Left colon (tissue), 2 donors: ENCODE measurements at regions not wholly inside any gene's neighbourhood (a gene's known extent, or its start where the extent isn't known, plus 50 kb on each side); places are given as distances from the start of the nearest gene placed in this dataset.

Source experiments
- ATAC-seq: fragments of 200-7000 bp; cut with Tn5 transposase; one replicate; pipeline ENCODE4 v1.9.1; 2020; ENCODE audit warnings: mild to moderate bottlenecking, moderate library complexity
- DNase-seq, 2 donors: peaks; one replicate each; pipeline ENCODE4 v3.0.0-alpha.2; 2020
- intact Hi-C, 2 donors: fragments of 100-400 bp; cut with DNase I in 1 of 2; cut with micrococcal nuclease in 1 of 2; formaldehyde crosslinking; loops; one replicate each; pipeline versions ENCODE4 v1.11.2 to v1.14.0; 2022; cut with DNase I, micrococcal nuclease
- donor health status: DM: no; HTN: no; CAD: no.
- donor health status: DM: yes; HTN: yes; CAD: no.

DNA sequence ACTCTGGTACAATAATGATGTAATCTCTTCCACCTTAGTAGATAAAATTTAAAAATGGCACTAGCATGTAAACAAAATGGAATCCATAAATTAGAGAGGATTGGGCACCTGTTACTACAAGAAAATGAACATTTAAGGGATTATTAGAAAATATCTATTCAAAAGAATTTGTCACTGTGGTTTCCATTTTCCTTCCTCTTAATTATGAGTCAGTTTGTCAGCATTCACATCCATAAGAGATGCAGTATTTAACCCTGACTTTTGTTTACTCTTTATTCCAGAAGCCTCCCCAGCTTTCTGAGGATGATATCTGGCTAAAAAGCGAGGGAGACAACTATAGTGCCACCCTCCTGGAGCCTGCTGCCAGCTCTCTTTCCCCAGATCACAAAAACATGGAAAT is 72.1 kb downstream of the C9orf152 start:
- ATAC-seq (no peak), DNase-seq (no peak)
- intact Hi-C loops, result no loop called here

DNA sequence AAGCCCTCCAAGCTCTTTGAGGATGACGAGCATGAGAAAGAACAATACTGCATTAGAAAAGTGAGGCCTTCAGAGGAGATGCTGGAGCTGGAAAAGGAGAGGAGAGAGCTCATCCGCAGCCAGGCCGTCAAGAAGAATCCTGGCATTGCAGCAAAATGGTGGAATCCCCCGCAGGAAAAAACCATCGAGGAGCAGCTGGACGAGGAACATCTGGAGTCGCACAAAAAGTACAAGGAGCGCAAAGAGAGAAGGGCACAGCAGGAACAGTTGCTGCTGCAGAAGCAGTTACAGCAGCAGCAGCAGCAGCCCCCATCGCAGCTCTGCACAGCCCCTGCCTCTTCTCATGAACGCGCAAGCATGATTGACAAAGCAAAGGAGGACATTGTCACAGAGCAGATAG is 71.2 kb downstream of the C9orf152 start:
- ATAC-seq (no peak), DNase-seq (no peak)
- intact Hi-C loops, result no loop called here

DNA sequence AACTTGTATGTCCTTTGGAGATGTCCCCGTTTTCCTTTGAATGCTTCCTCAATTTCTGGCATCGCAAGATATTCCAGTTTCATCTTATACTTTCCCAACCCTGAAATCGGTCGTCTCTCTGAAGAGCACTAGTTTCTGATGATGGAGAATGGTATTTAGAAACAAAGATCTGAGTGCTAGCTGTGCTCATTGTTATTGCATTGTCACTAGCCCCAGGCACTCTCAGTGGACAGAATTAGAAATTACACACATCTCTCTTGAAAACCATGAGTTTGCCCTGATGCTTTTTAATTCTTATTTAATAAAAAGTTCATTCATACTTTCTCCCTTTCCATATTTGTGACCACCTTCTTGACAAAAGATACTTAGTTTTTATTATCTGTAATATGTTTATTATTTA is 67.7 kb downstream of the C9orf152 start:
- ATAC-seq (no peak), DNase-seq (no peak)
- intact Hi-C loops, result loop anchor here in 1 of 2 donors (10.0 kb wide), 1 partner anchor 85 kb away; no protein-coding TSS in a partner anchor

DNA sequence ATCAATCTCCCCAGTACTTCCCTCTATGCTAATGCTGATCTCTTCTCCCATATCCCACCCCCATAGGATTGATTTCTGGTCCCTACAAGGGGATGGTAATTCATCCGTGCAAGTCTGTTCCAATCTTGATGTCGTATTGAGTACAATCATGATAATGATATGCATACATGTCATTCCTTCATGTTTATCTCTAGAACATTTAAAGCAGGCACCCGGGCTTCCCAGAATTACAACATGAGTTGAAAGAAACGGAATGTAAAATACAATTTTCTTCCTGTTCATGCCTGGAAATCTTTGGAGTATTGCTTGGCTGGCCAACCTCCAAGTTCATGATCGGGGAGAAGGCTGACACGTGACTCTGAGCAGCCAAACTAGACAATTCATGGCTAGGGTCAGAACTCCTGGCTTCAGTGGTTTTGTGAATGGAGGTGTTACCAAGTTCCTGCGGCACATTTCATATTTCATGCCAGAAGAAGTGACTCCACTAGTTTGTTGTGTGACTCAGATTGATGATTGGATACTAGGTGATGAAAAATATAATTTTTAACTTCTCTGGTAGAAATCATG is 66.6 kb downstream of the C9orf152 start:
- DNase-seq, result no peak
- no peak for ATAC-seq
- intact Hi-C loops, result loop anchor here in 1 of 2 donors (10.0 kb wide), 1 partner anchor 87 kb away; no protein-coding TSS in a partner anchor

DNA sequence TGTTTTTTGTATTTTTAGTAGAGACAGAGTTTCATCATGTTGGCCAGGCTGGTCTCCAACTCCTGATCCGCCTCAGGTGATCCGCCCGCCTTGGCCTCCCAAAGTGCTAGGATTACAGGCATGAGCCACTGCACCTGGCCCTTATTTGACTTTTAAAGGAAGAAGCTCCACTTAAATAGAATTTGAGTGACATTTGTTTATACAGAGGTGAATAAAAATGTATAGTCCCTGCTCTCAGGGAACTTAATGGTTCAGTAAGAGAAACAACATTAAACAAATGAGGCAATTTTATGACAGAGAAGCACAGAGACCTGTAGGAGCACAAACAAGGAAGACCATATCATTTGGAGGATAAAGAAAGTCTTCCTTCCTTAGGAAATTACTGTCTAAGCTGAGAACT is 65.7 kb downstream of the C9orf152 start:
- intact Hi-C loops, result loop anchor here in 1 of 2 donors (10.0 kb wide), 1 partner anchor 87 kb away; no protein-coding TSS in a partner anchor
- no peak for DNase-seq
- ATAC-seq, result peak; percentile 56

DNA sequence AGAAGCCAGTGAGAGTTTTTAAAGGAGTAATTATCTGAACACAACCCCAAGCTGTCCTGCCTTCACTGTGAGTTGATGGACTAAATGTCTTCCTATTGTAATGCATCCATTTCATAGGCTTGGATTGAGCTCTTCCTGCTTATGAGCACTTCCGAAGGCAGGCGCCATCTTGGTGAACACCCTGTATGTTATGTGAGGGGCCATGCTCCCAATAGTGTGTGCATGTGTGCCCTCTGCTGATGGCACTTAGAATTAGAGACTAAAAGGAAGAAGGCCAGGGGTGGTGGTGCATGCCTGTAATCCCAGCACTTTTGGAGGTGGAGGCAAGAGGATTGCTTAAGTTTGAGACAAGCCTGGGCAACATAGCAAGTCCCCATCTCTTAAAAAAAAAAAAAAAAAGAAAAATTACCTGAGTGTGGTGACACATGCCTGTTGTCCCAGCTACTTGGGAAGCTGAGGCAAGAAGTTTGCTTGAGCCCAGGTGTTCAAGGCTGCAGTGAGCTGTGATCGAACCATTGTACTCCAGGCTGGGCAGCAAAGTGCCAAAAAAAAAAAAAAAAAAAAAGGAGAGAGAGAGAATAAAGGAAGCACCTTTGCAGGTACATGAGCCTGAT is 65.0 kb downstream of the C9orf152 start:
- DNase-seq (no peak), ATAC-seq (peak; percentile 29)
- intact Hi-C loops, result loop anchor here in 1 of 2 donors (10.0 kb wide), 1 partner anchor 88 kb away; no protein-coding TSS in a partner anchor

DNA sequence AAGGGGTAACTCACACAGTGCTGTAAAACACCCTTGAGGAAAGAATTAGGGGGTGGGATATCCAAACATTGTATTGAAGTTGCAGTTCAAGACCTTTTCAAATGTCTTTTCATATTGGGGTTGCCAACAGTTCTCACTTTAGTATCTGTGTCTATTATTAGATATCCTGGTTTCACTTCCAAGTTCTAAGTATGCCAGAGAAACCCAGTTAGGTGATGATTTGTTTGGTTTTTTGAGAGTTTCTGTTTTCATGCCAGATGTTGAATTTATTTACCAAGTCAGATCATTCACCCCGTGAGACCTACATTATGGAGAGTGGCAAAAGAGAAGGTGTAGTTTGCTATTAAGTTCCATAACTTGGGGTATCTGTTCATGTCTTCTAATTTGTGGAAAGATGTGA is 64.5 kb downstream of the C9orf152 start:
- ATAC-seq, result peak; percentile 20
- no peak for DNase-seq
- intact Hi-C loops, result loop anchor here in 1 of 2 donors (10.0 kb wide), 1 partner anchor 89 kb away; no protein-coding TSS in a partner anchor

DNA sequence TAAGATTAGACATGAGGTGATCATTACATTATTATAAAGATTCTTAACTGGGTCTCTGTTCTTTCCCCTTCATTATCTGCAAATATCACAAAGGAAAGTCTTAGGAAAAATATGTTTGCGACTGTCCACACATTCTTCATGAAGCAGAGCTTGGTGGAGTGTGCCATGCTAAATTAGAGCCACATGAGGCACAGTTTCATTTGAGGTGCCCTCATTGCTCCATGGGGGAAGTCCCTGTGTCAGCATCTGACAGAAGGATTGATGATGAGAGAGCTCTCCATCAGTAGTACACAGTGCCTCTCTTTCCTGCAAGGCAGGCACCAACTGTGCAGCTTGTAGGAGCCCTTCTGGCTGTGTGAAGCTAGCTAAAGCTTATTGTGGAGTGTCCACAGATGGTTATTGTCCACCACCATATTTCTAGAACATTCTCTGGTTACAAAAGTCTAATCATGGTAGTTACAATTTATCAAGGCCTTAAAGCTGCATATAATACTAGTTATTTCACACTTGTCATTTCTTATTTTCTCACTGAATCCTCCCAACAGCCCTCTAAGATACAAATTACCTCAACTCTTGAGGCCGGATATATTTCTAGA is 63.9 kb downstream of the C9orf152 start:
- DNase-seq (no peak), ATAC-seq (peak; percentile 18)
- intact Hi-C loops, result loop anchor here in 1 of 2 donors (10.0 kb wide), 1 partner anchor 89 kb away; no protein-coding TSS in a partner anchor

DNA sequence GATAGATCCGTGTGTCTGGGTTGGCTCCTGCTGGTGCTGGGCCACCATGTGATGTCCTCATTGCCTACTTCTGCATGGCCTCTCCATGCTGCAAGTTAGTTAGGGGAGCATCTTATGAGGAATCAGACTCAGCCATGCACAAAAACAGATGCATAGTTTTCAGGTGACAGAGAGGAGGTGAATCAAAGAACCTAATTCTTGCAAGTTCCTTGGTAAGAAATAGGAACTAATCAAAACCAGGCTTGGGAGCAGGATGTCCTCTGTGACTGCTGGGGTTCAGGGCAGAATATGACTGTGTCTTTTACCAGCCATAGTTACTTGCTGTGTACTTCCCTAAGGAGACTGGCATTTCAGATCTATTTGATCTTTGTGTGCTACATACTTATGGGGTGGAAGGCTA is 61.6 kb downstream of the C9orf152 start:
- DNase-seq (no peak), ATAC-seq (no peak)
- intact Hi-C loops, result loop anchor here in 1 of 2 donors (10.0 kb wide), 1 partner anchor 92 kb away; no protein-coding TSS in a partner anchor

DNA sequence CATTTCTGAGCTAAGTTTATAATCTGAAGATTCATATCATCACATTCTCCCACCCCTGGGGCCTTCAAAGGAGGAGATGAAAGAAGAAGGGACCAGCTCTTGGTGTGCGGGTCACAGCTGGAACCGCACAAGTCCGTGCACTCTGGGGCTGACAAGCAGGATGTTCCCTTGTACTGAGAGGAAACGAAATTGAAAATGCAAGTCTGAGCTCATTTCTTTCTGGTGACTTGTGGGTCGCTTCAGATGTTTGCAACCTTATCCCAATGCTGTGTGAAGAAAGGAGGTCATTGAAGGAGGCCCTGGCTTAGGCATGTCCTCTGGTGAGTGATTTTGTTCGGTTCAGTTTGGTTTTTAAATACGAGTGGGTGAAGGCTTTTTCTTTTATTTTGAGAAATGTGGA is 59.6 kb downstream of the C9orf152 start:
- DNase-seq (no peak), ATAC-seq (no peak)
- intact Hi-C loops, result loop anchor here in 1 of 2 donors (10.0 kb wide), 1 partner anchor 94 kb away; no protein-coding TSS in a partner anchor

DNA sequence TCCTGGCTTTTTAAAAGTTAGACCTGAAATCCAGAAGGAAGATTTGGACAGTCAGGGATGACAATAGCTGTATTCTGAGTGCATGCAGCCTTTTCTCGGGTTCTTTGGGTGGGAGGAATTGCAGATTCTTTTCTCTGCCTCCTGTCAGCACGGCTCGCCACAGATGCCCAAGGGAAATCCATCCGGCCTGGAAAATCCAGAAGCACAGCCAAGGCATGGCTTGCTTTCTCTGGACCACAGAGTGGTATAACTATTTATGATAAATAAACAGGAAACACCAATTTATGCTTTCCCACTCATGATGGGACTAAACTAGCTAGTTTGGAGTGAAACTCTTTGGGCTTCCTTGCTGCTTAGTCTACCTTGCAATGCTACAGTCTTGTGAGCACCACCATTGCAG is 59.1 kb downstream of the C9orf152 start:
- intact Hi-C loops, result loop anchor here in 1 of 2 donors (10.0 kb wide), 1 partner anchor 94 kb away; no protein-coding TSS in a partner anchor
- DNase-seq (no peak), ATAC-seq (no peak)
